Fibroblast of lung (primary cell): ENCODE measurements at regions not wholly inside any gene's neighbourhood (a gene's known extent, or its start where the extent isn't known, plus 50 kb on each side); places are given as distances from the start of the nearest gene placed in this dataset.

Source experiments
- DNase-seq, 2 donors: peaks; one replicate each; pipeline versions ENCODE4 v3.0.0 to v3.0.0-alpha.2; 2010; ENCODE audit warnings: low read depth in 2 of 2
- H2AFZ ChIP-seq: 2 replicates; pipeline ENCODE4 v1.5.1; 2012; ENCODE audit warnings: low read length, control low read depth, inconsistent platforms
- H3K27ac ChIP-seq: 2 replicates; pipeline ENCODE4 v1.5.1; 2011; ENCODE audit warnings: low read length, control low read depth; ENCODE audit not compliant: insufficient read depth
- H3K27me3 ChIP-seq: 2 replicates; pipeline ENCODE4 v1.5.1; 2011; ENCODE audit warnings: mild to moderate bottlenecking, low read length; ENCODE audit not compliant: control insufficient read depth, insufficient read depth
- H3K36me3 ChIP-seq: 2 replicates; pipeline ENCODE4 v1.5.1; 2011; ENCODE audit warnings: low read length; ENCODE audit not compliant: control insufficient read depth, insufficient read depth
- H3K4me1 ChIP-seq: 2 replicates; pipeline ENCODE4 v1.5.1; 2011; ENCODE audit warnings: low read length; ENCODE audit not compliant: control insufficient read depth, insufficient read depth; ENCODE audit errors: extremely low read depth
- H3K4me2 ChIP-seq: 2 replicates; pipeline ENCODE4 v1.5.1; 2011; ENCODE audit warnings: low read length, control low read depth; ENCODE audit not compliant: insufficient read depth; ENCODE audit errors: extremely low read depth
- H3K4me3 ChIP-seq, 4 experiments: fragments of 200-600 bp in 1 of 4; sonication (generic) in 1 of 4; replicated peaks in 1 of 4; 2 replicates each; pipeline ENCODE4 v1.5.1; 2011 to 2016; ENCODE audit warnings: low read length in 4 of 4, low read depth in 3 of 4, mild to moderate bottlenecking in 3 of 4, control low read depth in 2 of 4, inconsistent platforms in 1 of 4, mixed read lengths in 1 of 4; ENCODE audit not compliant: insufficient read depth in 1 of 4; ENCODE audit errors: control extremely low read depth in 1 of 4
- H3K79me2 ChIP-seq: 2 replicates; pipeline ENCODE4 v1.5.1; 2012; ENCODE audit warnings: mild to moderate bottlenecking, low read length, inconsistent platforms; ENCODE audit not compliant: control insufficient read depth, insufficient read depth
- H3K9ac ChIP-seq: 2 replicates; pipeline ENCODE4 v1.5.1; 2011; ENCODE audit warnings: mild to moderate bottlenecking, low read length, control low read depth; ENCODE audit not compliant: insufficient read depth
- H3K9me3 ChIP-seq: 2 replicates; pipeline ENCODE4 v1.5.1; 2012; ENCODE audit warnings: low read depth, low read length; ENCODE audit not compliant: control insufficient read depth, insufficient read depth
- H4K20me1 ChIP-seq: 2 replicates; pipeline ENCODE4 v1.5.1; 2011; ENCODE audit warnings: low read length; ENCODE audit not compliant: control insufficient read depth, insufficient read depth; ENCODE audit errors: extremely low read depth
- CTCF ChIP-seq, 2 donors: IDR thresholded peaks in 1 of 2; conservative IDR thresholded peaks in 1 of 2; 1 replicate in 1 of 2; 2 replicates in 1 of 2; pipeline ENCODE4 v1.5.1; 2011 to 2012; ENCODE audit warnings: low read length in 2 of 2, control low read depth in 1 of 2, inconsistent platforms in 1 of 2, low read depth in 1 of 2, mild to moderate bottlenecking in 1 of 2
- EZH2 ChIP-seq: IDR thresholded peaks from 2 replicates; pipeline ENCODE4 v1.5.1; 2012; ENCODE audit warnings: low read length, control low read depth, mild to moderate bottlenecking; ENCODE audit errors: missing control alignments

- Histone ChIP-seq H3K27me3 (no peaks in the 10 kb centered on the region), H3K4me3 (no peak overlapping the region), H3K4me1 (no peaks in the 10 kb centered on the region), H3K36me3 (no peaks in the 10 kb centered on the region), H2AFZ (no peak overlapping the region), H3K9me3 (no peaks in the 10 kb centered on the region), H4K20me1 (no peaks in the 10 kb centered on the region), H3K79me2 (no peaks in the 10 kb centered on the region), H3K27ac (no peak overlapping the region), H3K9ac (no peak overlapping the region), H3K4me2 (no peak overlapping the region)
- DNase-seq: no peak
- no peak for TF ChIP-seq EZH2
- no peak for TF ChIP-seq CTCF (conservative IDR thresholded peaks at IDR 0.05 in 1 of 2, IDR thresholded peaks at IDR 0.05 in 1 of 2; ENCODE audit: low read depth in 1 of 2, low read length in 2 of 2)
These were observed 210.2 kb downstream of the MREG start for GRCh38 chr2:215803150-215803549.

GRCh38 chr2:215799194-215799593, 214.2 kb downstream of the MREG start:
- Histone ChIP-seq H2AFZ (no peak overlapping the region), H3K27ac (no peak overlapping the region), H3K79me2 (no peaks in the 10 kb centered on the region), H3K27me3 (no peaks in the 10 kb centered on the region), H3K4me1 (peaks cover 2% of the 10 kb centered on the region), H4K20me1 (no peaks in the 10 kb centered on the region), H3K9ac (no peak overlapping the region), H3K9me3 (no peaks in the 10 kb centered on the region), H3K4me2 (no peak overlapping the region), H3K4me3 (no peak overlapping the region), H3K36me3 (no peaks in the 10 kb centered on the region)
- TF ChIP-seq CTCF (conservative IDR thresholded peaks at IDR 0.05 in 1 of 2, IDR thresholded peaks at IDR 0.05 in 1 of 2; ENCODE audit: low read depth in 1 of 2, low read length in 2 of 2): no peak
- no peak for TF ChIP-seq EZH2
- DNase-seq: peak in 1 of 2 donors; percentile 41

- no peak for TF ChIP-seq EZH2
- no peak for TF ChIP-seq CTCF (conservative IDR thresholded peaks at IDR 0.05 in 1 of 2, IDR thresholded peaks at IDR 0.05 in 1 of 2; ENCODE audit: low read depth in 1 of 2, low read length in 2 of 2)
- Histone ChIP-seq H2AFZ (no peak overlapping the region), H3K4me1 (peaks cover 5% of the 10 kb centered on the region), H3K9me3 (no peaks in the 10 kb centered on the region), H3K36me3 (no peaks in the 10 kb centered on the region), H3K27me3 (no peaks in the 10 kb centered on the region), H3K4me3 (no peak overlapping the region), H3K9ac (no peak overlapping the region), H3K79me2 (no peaks in the 10 kb centered on the region), H4K20me1 (no peaks in the 10 kb centered on the region), H3K27ac (no peak overlapping the region), H3K4me2 (no peak overlapping the region)
- peak in 1 of 2 donors; percentile 72 for DNase-seq
These were observed 215.7 kb downstream of the MREG start for GRCh38 chr2:215797676-215798075.
